IMR-90 (cell line): ENCODE measurements at regions not wholly inside any gene's neighbourhood (a gene's known extent, or its start where the extent isn't known, plus 50 kb on each side); places are given as distances from the start of the nearest gene placed in this dataset.

Source experiments
- ATAC-seq: fragments of 200-7000 bp; cut with Tn5 transposase; 2 replicates; pipeline ENCODE4 v1.9.1; 2020; ENCODE audit warnings: low read depth, mild to moderate bottlenecking, moderate library complexity
- BruUV-seq: library from RNA; stranded (reverse); fragments of 400-500 nt; replicated peaks from 2 replicates; lab custom pipeline; 2021; lab: Mats Ljungman, UMichigan
- CTCF ChIA-PET: fragments of 300-600 bp; formaldehyde crosslinking; extraction: SDS; loops from one replicate; lab custom pipeline; 2021; ENCODE audit warnings: antibody characterized with exemption; lab: Yijun Ruan, JAX
- POLR2A ChIA-PET: fragments of 300-600 bp; sonication (Branson Sonifier 250); formaldehyde crosslinking; loops from one replicate; lab custom pipeline; 2022; ENCODE audit warnings: antibody characterized with exemption; ENCODE audit not compliant: unreplicated experiment; lab: Charles Lee
- DNase-seq: peaks from one replicate; pipeline ENCODE4 v3.0.0; 2013
- H2AFZ ChIP-seq: replicated peaks from 2 replicates; pipeline ENCODE3; 2013; ENCODE audit warnings: low read length, mild to moderate bottlenecking; ENCODE audit not compliant: poor library complexity
- H2AK5ac ChIP-seq: 2 replicates; pipeline ENCODE4 v1.6.1; 2013; ENCODE audit warnings: low read depth, low read length, inconsistent platforms
- H2AK9ac ChIP-seq: replicated peaks from 2 replicates; pipeline ENCODE3; 2013; ENCODE audit warnings: mild to moderate bottlenecking, low read depth, low read length, moderate library complexity; ENCODE audit not compliant: poor library complexity
- H2BK120ac ChIP-seq: 2 replicates; pipeline ENCODE4 v1.6.1; 2013; ENCODE audit warnings: low read depth, low read length, inconsistent platforms
- H2BK15ac ChIP-seq: 3 replicates; pipeline ENCODE4 v1.6.1; 2013; ENCODE audit warnings: low read depth, low read length, inconsistent platforms
- H2BK20ac ChIP-seq: 2 replicates; pipeline ENCODE4 v1.6.1; 2013; ENCODE audit warnings: low read depth, mild to moderate bottlenecking, inconsistent platforms, low read length, moderate library complexity
- H2BK5ac ChIP-seq: 2 replicates; pipeline ENCODE4 v1.6.1; 2013; ENCODE audit warnings: mild to moderate bottlenecking, low read depth, low read length, inconsistent platforms; ENCODE audit not compliant: poor library complexity, severe bottlenecking
- H3K14ac ChIP-seq: replicated peaks from 2 replicates; pipeline ENCODE4 v1.6.1; 2013; ENCODE audit warnings: low read depth, low read length, inconsistent platforms
- H3K18ac ChIP-seq: 2 replicates; pipeline ENCODE4 v1.6.1; 2013; ENCODE audit warnings: low read depth, low read length, control low read depth
- H3K23ac ChIP-seq: 2 replicates; pipeline ENCODE4 v1.6.1; 2013; ENCODE audit warnings: low read depth, low read length, inconsistent platforms
- H3K27ac ChIP-seq: 2 replicates; pipeline ENCODE4 v1.5.1; 2013; ENCODE audit warnings: mild to moderate bottlenecking, control low read depth, low read length; ENCODE audit not compliant: insufficient read depth
- H3K27me3 ChIP-seq: 2 replicates; pipeline ENCODE4 v1.6.1; 2013; ENCODE audit warnings: low read length; ENCODE audit not compliant: control insufficient read depth, insufficient read depth
- H3K36me3 ChIP-seq: 2 replicates; pipeline ENCODE4 v1.6.1; 2013; ENCODE audit warnings: low read length, mixed read lengths; ENCODE audit not compliant: control insufficient read depth, insufficient read depth
- H3K4ac ChIP-seq: 2 replicates; pipeline ENCODE4 v1.6.1; 2013; ENCODE audit warnings: low read depth, low read length, inconsistent platforms
- H3K4me1 ChIP-seq: 2 replicates; pipeline ENCODE4 v1.6.1; 2013; ENCODE audit warnings: low read length, mixed read lengths; ENCODE audit not compliant: control insufficient read depth, insufficient read depth
- H3K4me2 ChIP-seq: 2 replicates; pipeline ENCODE4 v1.6.1; 2013; ENCODE audit warnings: low read depth, mild to moderate bottlenecking, control low read depth, low read length, moderate library complexity
- H3K4me3 ChIP-seq: 2 replicates; pipeline ENCODE4 v1.5.1; 2013; ENCODE audit warnings: low read depth, mild to moderate bottlenecking, control low read depth, low read length, moderate library complexity; ENCODE audit not compliant: insufficient read depth
- H3K56ac ChIP-seq: 2 replicates; pipeline ENCODE4 v1.6.1; 2013; ENCODE audit warnings: low read length, inconsistent platforms; ENCODE audit not compliant: insufficient read depth; ENCODE audit errors: extremely low read depth
- H3K79me1 ChIP-seq, 2 experiments: 2 replicates each; pipeline ENCODE4 v1.6.1; 2013; ENCODE audit warnings: low read length in 2 of 2, inconsistent platforms in 1 of 2, low read depth in 1 of 2
- H3K9ac ChIP-seq: 2 replicates; pipeline ENCODE4 v1.6.1; 2013; ENCODE audit warnings: low read depth, low read length, control low read depth
- H3K9me1 ChIP-seq: 2 replicates; pipeline ENCODE4 v1.6.1; 2013; ENCODE audit warnings: low read length, inconsistent platforms; ENCODE audit not compliant: insufficient read depth
- H3K9me3 ChIP-seq: 2 replicates; pipeline ENCODE4 v1.6.1; 2013; ENCODE audit warnings: low read length; ENCODE audit not compliant: control insufficient read depth, insufficient read depth
- H4K20me1 ChIP-seq: 2 replicates; pipeline ENCODE4 v1.6.1; 2013; ENCODE audit warnings: low read length, inconsistent platforms; ENCODE audit not compliant: insufficient read depth
- H4K5ac ChIP-seq: 2 replicates; pipeline ENCODE4 v1.6.1; 2013; ENCODE audit warnings: mild to moderate bottlenecking, low read depth, low read length, control low read depth
- H4K8ac ChIP-seq, 2 experiments: 2 replicates each; pipeline ENCODE4 v1.6.1; 2013; ENCODE audit warnings: low read depth in 2 of 2, low read length in 2 of 2, control low read depth in 1 of 2, inconsistent platforms in 1 of 2
- H4K91ac ChIP-seq: 2 replicates; pipeline ENCODE4 v1.6.1; 2013; ENCODE audit warnings: low read depth, low read length, inconsistent platforms; ENCODE audit not compliant: insufficient read depth
- BHLHE40 ChIP-seq: fragments of 150-350 bp; IDR thresholded peaks from 2 replicates; pipeline ENCODE4 v1.6.1; 2016; ENCODE audit warnings: mild to moderate bottlenecking, low read depth, low read length
- CEBPB ChIP-seq: IDR thresholded peaks from 2 replicates; pipeline ENCODE4 v1.6.1; 2012; ENCODE audit warnings: low read depth, low read length, improper control_type of control experiment
- CHD1 ChIP-seq: IDR thresholded peaks from 2 replicates; pipeline ENCODE4 v1.6.1; 2012; ENCODE audit warnings: low read depth, low read length, improper control_type of control experiment
- CTCF ChIP-seq: conservative IDR thresholded peaks from 2 replicates; pipeline ENCODE4 v1.5.1; 2012; ENCODE audit warnings: mild to moderate bottlenecking, low read depth, low read length, improper control_type of control experiment
- FOS ChIP-seq: fragments of 150-350 bp; IDR thresholded peaks from 2 replicates; pipeline ENCODE4 v1.6.1; 2016; ENCODE audit warnings: low read depth, low read length
- MAFK ChIP-seq: IDR thresholded peaks from 2 replicates; pipeline ENCODE4 v1.6.1; 2012; ENCODE audit warnings: low read depth, low read length, improper control_type of control experiment
- MAZ ChIP-seq: IDR thresholded peaks from 2 replicates; pipeline ENCODE4 v1.6.1; 2012; ENCODE audit warnings: low read depth, mild to moderate bottlenecking, low read length, improper control_type of control experiment, moderate library complexity, borderline replicate concordance
- MXI1 ChIP-seq: IDR thresholded peaks from 2 replicates; pipeline ENCODE4 v1.6.1; 2012; ENCODE audit warnings: low read depth, mild to moderate bottlenecking, low read length, moderate library complexity, borderline replicate concordance
- NFE2L2 ChIP-seq: fragments of 150-350 bp; IDR thresholded peaks from 2 replicates; pipeline ENCODE4 v1.6.1; 2016; ENCODE audit warnings: low read depth, mild to moderate bottlenecking, low read length
- POLR2A ChIP-seq: IDR thresholded peaks from 2 replicates; pipeline ENCODE4 v1.6.1; 2012; ENCODE audit warnings: mild to moderate bottlenecking, low read depth, low read length
- RAD21 ChIP-seq: IDR thresholded peaks from 2 replicates; pipeline ENCODE4 v1.6.1; 2012; ENCODE audit warnings: low read length, improper control_type of control experiment
- RCOR1 ChIP-seq: IDR thresholded peaks from 2 replicates; pipeline ENCODE4 v1.6.1; 2012; ENCODE audit warnings: mild to moderate bottlenecking, low read length, improper control_type of control experiment; ENCODE audit not compliant: insufficient replicate concordance
- RFX5 ChIP-seq: IDR thresholded peaks from 2 replicates; pipeline ENCODE4 v1.8.0; 2012; ENCODE audit warnings: low read depth, mild to moderate bottlenecking, low read length, moderate library complexity
- SMC3 ChIP-seq: fragments of 150-350 bp; IDR thresholded peaks from 2 replicates; pipeline ENCODE4 v1.6.1; 2016; ENCODE audit warnings: low read depth, mild to moderate bottlenecking, antibody characterized with exemption, low read length, moderate library complexity
- whole genome bisulfite sequencing, 2 experiments: methylation state at CpG; one replicate each; pipeline versions ENCODE4 v1.1.5 to v1.1.7; 2013; ENCODE audit warnings: missing lambda C conversion rate in 2 of 2; ENCODE audit not compliant: insufficient read length in 1 of 2; ENCODE audit errors: extremely low coverage in 2 of 2; 5-methylcytosine and 5-hydroxymethylcytosine counted together
- dilution Hi-C: fragments of 300-500 bp; cut with HindIII; formaldehyde crosslinking; loops from one replicate; pipeline ENCODE4 v1.14.3; 2018; ENCODE audit warnings: low sequenced_read_pairs; ENCODE audit not compliant: unreplicated experiment
- in situ Hi-C: fragments of 300-500 bp; cut with MboI; formaldehyde crosslinking; loops from 3 replicates; pipeline ENCODE4 v1.14.3; 2019; ENCODE audit warnings: low sequenced_read_pairs, inconsistent platforms, mixed read lengths
- intact Hi-C: fragments of 100-400 bp; cut with micrococcal nuclease; formaldehyde crosslinking; loops from 2 replicates; pipeline ENCODE4 v1.10.0; 2022
- TF ChIP-seq, protein P1 (sequence below): fragments of 150-350 bp; IDR thresholded peaks from 2 replicates; pipeline ENCODE4 v1.6.1; 2017; ENCODE audit warnings: mild to moderate bottlenecking, antibody characterized with exemption, low read length, low read depth
- TF ChIP-seq, protein P2 (sequence below): fragments of 150-350 bp; IDR thresholded peaks from 2 replicates; pipeline ENCODE4 v1.6.1; 2016; ENCODE audit warnings: low read depth, mild to moderate bottlenecking, low read length, moderate library complexity, borderline replicate concordance

DNA sequence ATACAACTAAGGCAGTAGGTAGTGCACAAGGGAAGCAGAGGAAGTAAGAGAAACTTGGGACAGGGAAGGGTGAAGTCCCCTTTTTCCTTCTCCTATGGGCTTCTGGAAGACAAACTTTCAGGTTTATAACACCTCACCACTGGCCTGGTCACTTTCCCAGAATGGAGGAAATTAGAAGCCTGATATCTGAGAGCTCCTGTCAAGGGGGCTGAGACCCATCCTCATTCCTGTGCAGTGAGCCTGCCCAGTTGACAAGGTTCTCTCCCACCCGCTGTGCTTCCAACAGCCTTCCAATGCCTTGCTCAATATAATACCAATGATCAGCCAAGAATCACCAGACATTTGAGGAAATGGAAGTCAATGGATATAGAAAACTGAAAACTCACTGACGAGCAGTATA is 100.4 kb upstream of the YPEL5 start:
- WGBS, 2 experiments: 50% methylated on average over 1 of the region's 2 CpGs; no CpG with 5 or more reads in 1 of the 2 experiments
- in situ Hi-C loops: no loop called here
- Histone ChIP-seq H4K91ac (no peak overlapping the region), H2BK15ac (no peak overlapping the region), H3K79me1 (no peaks in the 10 kb centered on the region), H2BK20ac (no peak overlapping the region), H3K14ac (no peak overlapping the region), H4K8ac (no peak overlapping the region), H3K9me1 (no peaks in the 10 kb centered on the region), H2AK5ac (no peak overlapping the region), H2AFZ (no peak overlapping the region), H3K27ac (no peak overlapping the region), H4K5ac (no peak overlapping the region), H3K9ac (no peak overlapping the region), H2BK5ac (no peak overlapping the region), H3K27me3 (peaks cover 8% of the 10 kb centered on the region), H3K9me3 (no peaks in the 10 kb centered on the region), H3K4me2 (no peak overlapping the region), H2AK9ac (no peak overlapping the region), H3K36me3 (no peaks in the 10 kb centered on the region), H2BK120ac (no peak overlapping the region), H3K18ac (no peak overlapping the region), H4K20me1 (no peaks in the 10 kb centered on the region), H3K4me3 (no peak overlapping the region), H3K23ac (no peak overlapping the region), H3K56ac (no peak overlapping the region), H3K4ac (no peak overlapping the region), H3K4me1 (no peaks in the 10 kb centered on the region)
- dilution Hi-C loops: no loop called here
- CTCF ChIA-PET: no interaction called here
- ATAC-seq (no peak), DNase-seq (no peak)
- TF ChIP-seq POLR2A (no peak), SMC3 (no peak), BHLHE40 (no peak), RFX5 (no peak), CTCF (no peak), MXI1 (no peak), CEBPB (no peak), CHD1 (no peak), RCOR1 (no peak), NFE2L2 (no peak), FOS (no peak), MAZ (no peak), RAD21 (no peak), MAFK (no peak)
- TF ChIP-seq, protein P1, sequence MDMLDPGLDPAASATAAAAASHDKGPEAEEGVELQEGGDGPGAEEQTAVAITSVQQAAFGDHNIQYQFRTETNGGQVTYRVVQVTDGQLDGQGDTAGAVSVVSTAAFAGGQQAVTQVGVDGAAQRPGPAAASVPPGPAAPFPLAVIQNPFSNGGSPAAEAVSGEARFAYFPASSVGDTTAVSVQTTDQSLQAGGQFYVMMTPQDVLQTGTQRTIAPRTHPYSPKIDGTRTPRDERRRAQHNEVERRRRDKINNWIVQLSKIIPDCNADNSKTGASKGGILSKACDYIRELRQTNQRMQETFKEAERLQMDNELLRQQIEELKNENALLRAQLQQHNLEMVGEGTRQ: no peak
- TF ChIP-seq, protein P2, sequence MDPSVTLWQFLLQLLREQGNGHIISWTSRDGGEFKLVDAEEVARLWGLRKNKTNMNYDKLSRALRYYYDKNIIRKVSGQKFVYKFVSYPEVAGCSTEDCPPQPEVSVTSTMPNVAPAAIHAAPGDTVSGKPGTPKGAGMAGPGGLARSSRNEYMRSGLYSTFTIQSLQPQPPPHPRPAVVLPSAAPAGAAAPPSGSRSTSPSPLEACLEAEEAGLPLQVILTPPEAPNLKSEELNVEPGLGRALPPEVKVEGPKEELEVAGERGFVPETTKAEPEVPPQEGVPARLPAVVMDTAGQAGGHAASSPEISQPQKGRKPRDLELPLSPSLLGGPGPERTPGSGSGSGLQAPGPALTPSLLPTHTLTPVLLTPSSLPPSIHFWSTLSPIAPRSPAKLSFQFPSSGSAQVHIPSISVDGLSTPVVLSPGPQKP: no peak
- POLR2A ChIA-PET: no interaction called here
- intact Hi-C loops: no loop called here
- BruUV-seq: no TSS peak
